ENCODE measurements at regions not wholly inside any gene's neighbourhood (a gene's known extent, or its start where the extent isn't known, plus 50 kb on each side); places are given as distances from the start of the nearest gene placed in this dataset.

DNA sequence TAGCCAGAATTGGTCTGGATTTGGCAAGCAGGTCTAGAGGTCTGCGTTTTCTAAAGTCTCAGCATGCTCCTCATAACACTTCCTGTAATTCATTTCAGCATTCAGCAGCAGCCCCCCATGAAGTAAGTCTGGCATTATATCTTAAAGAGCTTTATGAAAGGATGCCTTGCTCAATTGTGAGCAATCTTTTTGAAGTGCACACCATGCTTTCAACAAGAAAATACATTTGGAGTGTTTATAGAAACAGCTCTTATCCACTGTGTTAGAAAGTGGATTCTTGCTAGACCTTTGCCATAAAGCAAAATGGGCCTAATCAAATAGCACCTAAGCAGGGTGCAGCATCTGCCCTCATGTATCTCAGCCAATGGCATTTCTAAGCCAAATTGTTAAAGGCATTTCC, 378.0 kb upstream of the AKR1E2 start:
- TF ChIP-seq CBFB (CRISPR knock-in tag; IDR thresholded peaks at IDR 0.05; ENCODE audit: low read depth) (no peak), ESRRA (CRISPR knock-in tag; IDR thresholded peaks at IDR 0.05; ENCODE audit: borderline replicate concordance) (no peak), E2F5 (CRISPR knock-in tag; IDR thresholded peaks at IDR 0.05) (no peak), ETV6 (CRISPR knock-in tag; IDR thresholded peaks at IDR 0.05) (no peak), SMAD3 (CRISPR knock-in tag; IDR thresholded peaks at IDR 0.05; ENCODE audit: borderline replicate concordance) (no peak), TP53 (CRISPR knock-in tag; IDR thresholded peaks at IDR 0.05) (no peak), NFYB (CRISPR knock-in tag; conservative IDR thresholded peaks at IDR 0.05; ENCODE audit: low read depth) (no peak), ZNF138 (CRISPR knock-in tag; conservative IDR thresholded peaks at IDR 0.05) (no peak), JUN (CRISPR knock-in tag; IDR thresholded peaks at IDR 0.05) (no peak), FOXP1 (CRISPR knock-in tag; IDR thresholded peaks at IDR 0.05; ENCODE audit: borderline replicate concordance) (no peak)
- TF ChIP-seq, protein P1, sequence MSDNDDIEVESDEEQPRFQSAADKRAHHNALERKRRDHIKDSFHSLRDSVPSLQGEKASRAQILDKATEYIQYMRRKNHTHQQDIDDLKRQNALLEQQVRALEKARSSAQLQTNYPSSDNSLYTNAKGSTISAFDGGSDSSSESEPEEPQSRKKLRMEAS (CRISPR knock-in tag; IDR thresholded peaks at IDR 0.05) = no peak
- TF ChIP-seq, protein P2, sequence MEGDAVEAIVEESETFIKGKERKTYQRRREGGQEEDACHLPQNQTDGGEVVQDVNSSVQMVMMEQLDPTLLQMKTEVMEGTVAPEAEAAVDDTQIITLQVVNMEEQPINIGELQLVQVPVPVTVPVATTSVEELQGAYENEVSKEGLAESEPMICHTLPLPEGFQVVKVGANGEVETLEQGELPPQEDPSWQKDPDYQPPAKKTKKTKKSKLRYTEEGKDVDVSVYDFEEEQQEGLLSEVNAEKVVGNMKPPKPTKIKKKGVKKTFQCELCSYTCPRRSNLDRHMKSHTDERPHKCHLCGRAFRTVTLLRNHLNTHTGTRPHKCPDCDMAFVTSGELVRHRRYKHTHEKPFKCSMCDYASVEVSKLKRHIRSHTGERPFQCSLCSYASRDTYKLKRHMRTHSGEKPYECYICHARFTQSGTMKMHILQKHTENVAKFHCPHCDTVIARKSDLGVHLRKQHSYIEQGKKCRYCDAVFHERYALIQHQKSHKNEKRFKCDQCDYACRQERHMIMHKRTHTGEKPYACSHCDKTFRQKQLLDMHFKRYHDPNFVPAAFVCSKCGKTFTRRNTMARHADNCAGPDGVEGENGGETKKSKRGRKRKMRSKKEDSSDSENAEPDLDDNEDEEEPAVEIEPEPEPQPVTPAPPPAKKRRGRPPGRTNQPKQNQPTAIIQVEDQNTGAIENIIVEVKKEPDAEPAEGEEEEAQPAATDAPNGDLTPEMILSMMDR (IDR thresholded peaks at IDR 0.05) = no peak
- TF ChIP-seq, protein P3, sequence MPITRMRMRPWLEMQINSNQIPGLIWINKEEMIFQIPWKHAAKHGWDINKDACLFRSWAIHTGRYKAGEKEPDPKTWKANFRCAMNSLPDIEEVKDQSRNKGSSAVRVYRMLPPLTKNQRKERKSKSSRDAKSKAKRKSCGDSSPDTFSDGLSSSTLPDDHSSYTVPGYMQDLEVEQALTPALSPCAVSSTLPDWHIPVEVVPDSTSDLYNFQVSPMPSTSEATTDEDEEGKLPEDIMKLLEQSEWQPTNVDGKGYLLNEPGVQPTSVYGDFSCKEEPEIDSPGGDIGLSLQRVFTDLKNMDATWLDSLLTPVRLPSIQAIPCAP (CRISPR knock-in tag; IDR thresholded peaks at IDR 0.05) = no peak
